Glutamatergic neuron (in vitro differentiated cells): ENCODE measurements at regions not wholly inside any gene's neighbourhood (a gene's known extent, or its start where the extent isn't known, plus 50 kb on each side); places are given as distances from the start of the nearest gene placed in this dataset.
"Not testable (repeated sequence)": the region's sequence is repeated elsewhere in the genome, so short reads cannot be mapped to it uniquely, and the experiment has no call there.

Experiments used
- DNase-seq: peaks from one replicate; pipeline ENCODE4 v3.0.0; 2022
- H3K27ac Mint-ChIP-seq: one replicate; pipeline ENCODE4 v1.8.0; 2020; ENCODE audit warnings: mild to moderate bottlenecking, mixed read lengths, inconsistent platforms; ENCODE audit not compliant: unreplicated experiment
- H3K27me3 Mint-ChIP-seq: one replicate; pipeline ENCODE4 v1.8.0; 2020; ENCODE audit warnings: mild to moderate bottlenecking, moderate library complexity, mixed read lengths, inconsistent platforms; ENCODE audit not compliant: unreplicated experiment
- H3K36me3 Mint-ChIP-seq: one replicate; pipeline ENCODE4 v1.8.0; 2020; ENCODE audit warnings: mild to moderate bottlenecking, mixed read lengths, inconsistent platforms; ENCODE audit not compliant: unreplicated experiment
- H3K4me1 Mint-ChIP-seq: one replicate; pipeline ENCODE4 v1.8.0; 2020; ENCODE audit warnings: mild to moderate bottlenecking, low read depth, mixed read lengths, inconsistent platforms; ENCODE audit not compliant: unreplicated experiment
- H3K4me3 Mint-ChIP-seq: one replicate; pipeline ENCODE4 v1.8.0; 2020; ENCODE audit warnings: mild to moderate bottlenecking, mixed read lengths, inconsistent platforms; ENCODE audit not compliant: unreplicated experiment
- H3K9me3 Mint-ChIP-seq: one replicate; pipeline ENCODE4 v1.8.0; 2020; ENCODE audit warnings: mild to moderate bottlenecking, moderate library complexity, mixed read lengths, inconsistent platforms; ENCODE audit not compliant: unreplicated experiment
- CTCF ChIP-seq: fragments of 200-600 bp; sonication (generic); IDR thresholded peaks from one replicate; pipeline ENCODE4 v1.5.0; 2021; ENCODE audit not compliant: partially characterized antibody, unreplicated experiment

GRCh38 chr14:59055439-59056045 lies 132.9 kb upstream of the DAAM1 start:
- H3K36me3 Mint-ChIP-seq: peaks cover 9% of the 10 kb centered on the region
- no peak overlapping the region for H3K4me3 Mint-ChIP-seq
- no peaks in the 10 kb centered on the region for H3K27me3 Mint-ChIP-seq
- H3K4me1 Mint-ChIP-seq: no peaks in the 10 kb centered on the region
- peak; percentile 38 for TF ChIP-seq CTCF
- no peak for DNase-seq
- H3K27ac Mint-ChIP-seq: no peak overlapping the region
- peaks cover 4% of the 10 kb centered on the region for H3K9me3 Mint-ChIP-seq

GRCh38 chr14:59057551-59057950 lies 130.9 kb upstream of the DAAM1 start:
- DNase-seq: no peak
- Mint-ChIP-seq H3K36me3 (peaks cover 15% of the 10 kb centered on the region), H3K9me3 (peaks cover 4% of the 10 kb centered on the region), H3K27ac (no peak overlapping the region), H3K27me3 (no peaks in the 10 kb centered on the region), H3K4me3 (no peak overlapping the region), H3K4me1 (no peaks in the 10 kb centered on the region)
- TF ChIP-seq CTCF: no peak

GRCh38 chr14:59058776-59059175 lies 129.7 kb upstream of the DAAM1 start:
- not testable (repeated sequence) for DNase-seq, H3K27ac Mint-ChIP-seq, H3K4me3 Mint-ChIP-seq

GRCh38 chr14:59060841-59061240 lies 127.6 kb upstream of the DAAM1 start:
- Mint-ChIP-seq H3K4me3 (no peak overlapping the region), H3K27ac (no peak overlapping the region), H3K4me1 (no peaks in the 10 kb centered on the region), H3K36me3 (peaks cover 27% of the 10 kb centered on the region), H3K27me3 (no peaks in the 10 kb centered on the region), H3K9me3 (peaks cover 4% of the 10 kb centered on the region)
- no peak for TF ChIP-seq CTCF
- DNase-seq: no peak

More at GRCh38 chr14:59058776-59059175, 129.7 kb upstream of the DAAM1 start:
- H3K36me3 Mint-ChIP-seq: peaks cover 20% of the 10 kb centered on the region
- not testable (repeated sequence) for H3K9me3 Mint-ChIP-seq, H3K27me3 Mint-ChIP-seq, H3K4me1 Mint-ChIP-seq

GRCh38 chr14:59061292-59061691 lies 127.2 kb upstream of the DAAM1 start:
- H3K36me3 Mint-ChIP-seq: peaks cover 27% of the 10 kb centered on the region
- H3K9me3 Mint-ChIP-seq: peaks cover 4% of the 10 kb centered on the region
- H3K27me3 Mint-ChIP-seq: no peaks in the 10 kb centered on the region
- H3K4me3 Mint-ChIP-seq: no peak overlapping the region
- no peak for TF ChIP-seq CTCF
- H3K4me1 Mint-ChIP-seq: no peaks in the 10 kb centered on the region
- H3K27ac Mint-ChIP-seq: no peak overlapping the region
- no peak for DNase-seq
